ENCODE measurements at regions not wholly inside any gene's neighbourhood (a gene's known extent, or its start where the extent isn't known, plus 50 kb on each side); places are given as distances from the start of the nearest gene placed in this dataset.

DNA sequence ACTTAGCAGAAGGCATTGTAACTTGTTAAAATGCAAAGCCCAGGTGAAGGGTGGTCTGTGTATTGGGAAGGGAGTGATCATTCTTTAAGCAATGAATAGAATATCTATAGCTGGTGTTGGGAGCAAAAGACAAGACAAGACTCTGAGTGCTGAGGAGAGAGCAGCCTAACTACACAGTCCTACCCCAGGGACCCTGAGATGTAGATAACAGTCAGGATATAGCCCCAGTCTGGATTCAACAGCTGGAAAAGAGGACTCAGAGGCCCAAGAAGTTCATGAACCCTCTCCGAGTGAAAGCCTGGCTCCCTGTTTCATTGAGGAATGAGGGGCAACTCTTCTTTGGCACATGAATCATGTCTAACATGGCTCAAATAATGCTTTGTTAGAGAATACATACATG is 310.7 kb upstream of the SLC14A2 start:
- TF ChIP-seq, protein P1, sequence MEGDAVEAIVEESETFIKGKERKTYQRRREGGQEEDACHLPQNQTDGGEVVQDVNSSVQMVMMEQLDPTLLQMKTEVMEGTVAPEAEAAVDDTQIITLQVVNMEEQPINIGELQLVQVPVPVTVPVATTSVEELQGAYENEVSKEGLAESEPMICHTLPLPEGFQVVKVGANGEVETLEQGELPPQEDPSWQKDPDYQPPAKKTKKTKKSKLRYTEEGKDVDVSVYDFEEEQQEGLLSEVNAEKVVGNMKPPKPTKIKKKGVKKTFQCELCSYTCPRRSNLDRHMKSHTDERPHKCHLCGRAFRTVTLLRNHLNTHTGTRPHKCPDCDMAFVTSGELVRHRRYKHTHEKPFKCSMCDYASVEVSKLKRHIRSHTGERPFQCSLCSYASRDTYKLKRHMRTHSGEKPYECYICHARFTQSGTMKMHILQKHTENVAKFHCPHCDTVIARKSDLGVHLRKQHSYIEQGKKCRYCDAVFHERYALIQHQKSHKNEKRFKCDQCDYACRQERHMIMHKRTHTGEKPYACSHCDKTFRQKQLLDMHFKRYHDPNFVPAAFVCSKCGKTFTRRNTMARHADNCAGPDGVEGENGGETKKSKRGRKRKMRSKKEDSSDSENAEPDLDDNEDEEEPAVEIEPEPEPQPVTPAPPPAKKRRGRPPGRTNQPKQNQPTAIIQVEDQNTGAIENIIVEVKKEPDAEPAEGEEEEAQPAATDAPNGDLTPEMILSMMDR (IDR thresholded peaks at IDR 0.05), result no peak
- TF ChIP-seq EZH2 (IDR thresholded peaks at IDR 0.05), result no peak
- no peak for TF ChIP-seq EZH2phosphoT487 (IDR thresholded peaks at IDR 0.05)
